SK-N-SH (cell line): ENCODE measurements at regions not wholly inside any gene's neighbourhood (a gene's known extent, or its start where the extent isn't known, plus 50 kb on each side); places are given as distances from the start of the nearest gene placed in this dataset.

Source experiments
- CTCF ChIA-PET: fragments of 300-600, 350-600 bp; formaldehyde crosslinking; extraction: SDS; loops from one replicate; lab custom pipeline; 2021; lab: Yijun Ruan, JAX
- POLR2A ChIA-PET: fragments of 350-600 bp; sonication (Branson Sonifier 250); formaldehyde crosslinking; extraction: SDS; loops from one replicate; lab custom pipeline; 2020; ENCODE audit warnings: antibody characterized with exemption, inconsistent platforms; lab: Yijun Ruan, JAX
- DNase-seq: peaks from one replicate; pipeline ENCODE4 v3.0.0; 2012
- H2AFZ ChIP-seq: fragments of 200-600 bp; sonication (generic); 2 replicates; pipeline ENCODE4 v1.8.1; 2016; ENCODE audit warnings: antibody characterized with exemption, mild to moderate bottlenecking, low read depth
- H3F3A ChIP-seq: fragments of 200-600 bp; sonication (generic); replicated peaks from 2 replicates; pipeline ENCODE3; 2016; ENCODE audit warnings: antibody characterized with exemption, mild to moderate bottlenecking; ENCODE audit not compliant: insufficient read depth
- H3K27ac ChIP-seq, 2 experiments: fragments of 200-500 bp in 1 of 2; fragments of 200-600 bp in 1 of 2; sonication (Bioruptor generic) in 1 of 2; sonication (generic), shearing (Covaris generic) in 1 of 2; 2 replicates each; pipeline versions ENCODE4 v1.5.1 to v1.6.1; 2014 to 2016; ENCODE audit warnings: low read depth in 2 of 2, inconsistent platforms in 1 of 2, low read length in 1 of 2, mild to moderate bottlenecking in 1 of 2, mixed read lengths in 1 of 2
- H3K27me3 ChIP-seq: fragments of 200-600 bp; sonication (generic), shearing (Covaris generic); 2 replicates; pipeline ENCODE4 v1.6.1; 2016; ENCODE audit warnings: mixed run types; ENCODE audit not compliant: insufficient read depth
- H3K36me3 ChIP-seq, 2 experiments: fragments of 200-500 bp in 1 of 2; fragments of 200-600 bp in 1 of 2; sonication (Bioruptor generic) in 1 of 2; sonication (generic) in 1 of 2; replicated peaks in 1 of 2; 2 replicates each; pipeline versions ENCODE3 to v1.5.1; 2014 to 2016; ENCODE audit warnings: low read length in 1 of 2, mild to moderate bottlenecking in 1 of 2; ENCODE audit not compliant: insufficient read depth in 2 of 2, control insufficient read depth in 1 of 2
- H3K4me1 ChIP-seq, 2 experiments: fragments of 200-500 bp in 1 of 2; fragments of 200-600 bp in 1 of 2; sonication (Bioruptor generic) in 1 of 2; sonication (generic), shearing (Covaris generic) in 1 of 2; 2 replicates each; pipeline versions ENCODE4 v1.5.1 to v1.6.1; 2014 to 2016; ENCODE audit warnings: low read depth in 1 of 2, low read length in 1 of 2, mixed run types in 1 of 2; ENCODE audit not compliant: insufficient read depth in 2 of 2, control insufficient read depth in 1 of 2
- H3K4me2 ChIP-seq: fragments of 200-600 bp; sonication (generic), shearing (Covaris generic); 2 replicates; pipeline ENCODE4 v1.6.1; 2017; ENCODE audit warnings: mixed run types
- H3K4me3 ChIP-seq, 2 experiments: fragments of 200-500 bp in 1 of 2; fragments of 200-600 bp in 1 of 2; sonication (Bioruptor generic) in 1 of 2; sonication (generic), shearing (Covaris generic) in 1 of 2; 2 replicates each; pipeline versions ENCODE4 v1.5.1 to v1.8.1; 2014 to 2016; ENCODE audit warnings: low read depth in 2 of 2, inconsistent platforms in 1 of 2, low read length in 1 of 2, mild to moderate bottlenecking in 1 of 2, mixed read lengths in 1 of 2, moderate library complexity in 1 of 2
- H3K79me2 ChIP-seq: fragments of 200-600 bp; sonication (generic); 2 replicates; pipeline ENCODE4 v1.8.1; 2017; ENCODE audit warnings: mild to moderate bottlenecking; ENCODE audit not compliant: insufficient read depth
- H3K9ac ChIP-seq: fragments of 200-600 bp; sonication (generic); 2 replicates; pipeline ENCODE4 v1.6.1; 2017; ENCODE audit warnings: mixed run types
- H3K9me2 ChIP-seq: fragments of 200-600 bp; sonication (generic); 2 replicates; pipeline ENCODE4 v1.6.1; 2017; ENCODE audit warnings: mixed run types
- H3K9me3 ChIP-seq: fragments of 200-600 bp; sonication (generic); 2 replicates; pipeline ENCODE4 v1.6.1; 2017; ENCODE audit warnings: mixed run types, mild to moderate bottlenecking, moderate library complexity
- H4K20me1 ChIP-seq: fragments of 200-600 bp; sonication (generic); 2 replicates; pipeline ENCODE4 v1.6.1; 2017; ENCODE audit warnings: mild to moderate bottlenecking, mixed run types; ENCODE audit not compliant: insufficient read depth
- CHD2 ChIP-seq: fragments of 150-350 bp; IDR thresholded peaks from 2 replicates; pipeline ENCODE4 v1.6.1; 2018; ENCODE audit warnings: low read length; ENCODE audit not compliant: partially characterized antibody
- ELF1 ChIP-seq: IDR thresholded peaks from 2 replicates; pipeline ENCODE4 v1.4.0; 2012
- GABPA ChIP-seq: IDR thresholded peaks from 2 replicates; pipeline ENCODE4 v1.4.0; 2012; ENCODE audit warnings: low read depth, mild to moderate bottlenecking
- GATA2 ChIP-seq: sonication (generic); formaldehyde crosslinking; IDR thresholded peaks from 2 replicates; pipeline ENCODE4 v1.5.0; 2020; ENCODE audit warnings: mild to moderate bottlenecking, missing genetic modification reagents
- JUND ChIP-seq: IDR thresholded peaks from 2 replicates; pipeline ENCODE4 v1.4.0; 2012
- NRF1 ChIP-seq: IDR thresholded peaks from 2 replicates; pipeline ENCODE4 v1.6.1; 2012; ENCODE audit warnings: low read depth, mild to moderate bottlenecking, low read length
- PBX3 ChIP-seq: IDR thresholded peaks from 2 replicates; pipeline ENCODE4; 2012
- REST ChIP-seq: IDR thresholded peaks from 2 replicates; pipeline ENCODE4 v1.6.1; 2012; ENCODE audit warnings: mild to moderate bottlenecking, low read depth, low read length, moderate library complexity
- RXRA ChIP-seq: IDR thresholded peaks from 2 replicates; pipeline ENCODE4 v1.4.0; 2012; ENCODE audit warnings: low read depth, mild to moderate bottlenecking, borderline replicate concordance
- SMC3 ChIP-seq: IDR thresholded peaks from 2 replicates; pipeline ENCODE4 v1.6.1; 2012; ENCODE audit warnings: low read depth, low read length, improper control_type of control experiment
- TCF12 ChIP-seq: IDR thresholded peaks from 2 replicates; pipeline ENCODE4 v1.4.0; 2012
- USF1 ChIP-seq: IDR thresholded peaks from 2 replicates; pipeline ENCODE4 v1.4.0; 2012; ENCODE audit warnings: low read depth, borderline replicate concordance
- USF2 ChIP-seq: fragments of 150-350 bp; IDR thresholded peaks from 2 replicates; pipeline ENCODE4 v1.6.1; 2017; ENCODE audit warnings: antibody characterized with exemption, low read length, low read depth, borderline replicate concordance
- ZBTB33 ChIP-seq: IDR thresholded peaks from 2 replicates; pipeline ENCODE4 v1.4.0; 2012; ENCODE audit warnings: low read depth, borderline replicate concordance
- WGBS: methylation state at CpG from one replicate; pipeline ENCODE4 v1.1.6; 2017; ENCODE audit warnings: low lambda C conversion rate; 5-methylcytosine and 5-hydroxymethylcytosine counted together

- Histone ChIP-seq H3K4me3 (no peak overlapping the region), H3K9me2 (no peaks in the 10 kb centered on the region), H3K4me2 (no peak overlapping the region), H3K27me3 (no peaks in the 10 kb centered on the region), H3K9ac (no peak overlapping the region), H3K36me3 (no peaks in the 10 kb centered on the region), H3K9me3 (no peaks in the 10 kb centered on the region), H4K20me1 (no peaks in the 10 kb centered on the region), H2AFZ (no peak overlapping the region), H3K4me1 (no peaks in the 10 kb centered on the region; a peak in 1 of 4 replicates), H3F3A (no peaks in the 10 kb centered on the region), H3K27ac (no peak overlapping the region), H3K79me2 (no peaks in the 10 kb centered on the region)
- 87% methylated on average over 4 of the region's 4 CpGs for WGBS
- CTCF ChIA-PET = no interaction called here
- no peak for DNase-seq
- POLR2A ChIA-PET = no interaction called here
- TF ChIP-seq JUND (no peak), PBX3 (no peak), SMC3 (no peak)
These were observed 2715.0 kb upstream of the PCDH20 start for GRCh38 chr13:64130600-64130999.

- no peaks in the 10 kb centered on the region; a peak in 1 of 4 replicates for H3K4me1 ChIP-seq
- no peak for TF ChIP-seq RXRA
- no peak for TF ChIP-seq GABPA
- no peak for TF ChIP-seq ZBTB33
- no peak for TF ChIP-seq USF1
- TF ChIP-seq ELF1 = no peak
- no peak for TF ChIP-seq GATA2 (CRISPR knock-in tag)
- TF ChIP-seq USF2 = no peak
- TF ChIP-seq TCF12 = no peak
- TF ChIP-seq REST = no peak
- TF ChIP-seq NRF1 = no peak
- TF ChIP-seq CHD2 = no peak
- TF ChIP-seq, all 33 proteins: peak for 0
- WGBS = 55% methylated on average over 3 of the region's 3 CpGs
- CTCF ChIA-PET = no interaction called here
- H3F3A ChIP-seq = no peaks in the 10 kb centered on the region
- no peak overlapping the region for H3K4me2 ChIP-seq
- no peaks in the 10 kb centered on the region for H4K20me1 ChIP-seq
- H3K9me3 ChIP-seq = no peaks in the 10 kb centered on the region
- H3K27ac ChIP-seq = no peak overlapping the region
- no peaks in the 10 kb centered on the region for H3K27me3 ChIP-seq
- H3K4me3 ChIP-seq = no peak overlapping the region
- H3K9ac ChIP-seq = no peak overlapping the region
- H3K9me2 ChIP-seq = no peaks in the 10 kb centered on the region
- POLR2A ChIA-PET = no interaction called here
- no peaks in the 10 kb centered on the region for H3K36me3 ChIP-seq
- no peak overlapping the region for H2AFZ ChIP-seq
- no peak for DNase-seq
- no peaks in the 10 kb centered on the region for H3K79me2 ChIP-seq
These were observed 2714.5 kb upstream of the PCDH20 start for GRCh38 chr13:64130171-64130570.
